ENCODE measurements at regions not wholly inside any gene's neighbourhood (a gene's known extent, or its start where the extent isn't known, plus 50 kb on each side); places are given as distances from the start of the nearest gene placed in this dataset.

DNA sequence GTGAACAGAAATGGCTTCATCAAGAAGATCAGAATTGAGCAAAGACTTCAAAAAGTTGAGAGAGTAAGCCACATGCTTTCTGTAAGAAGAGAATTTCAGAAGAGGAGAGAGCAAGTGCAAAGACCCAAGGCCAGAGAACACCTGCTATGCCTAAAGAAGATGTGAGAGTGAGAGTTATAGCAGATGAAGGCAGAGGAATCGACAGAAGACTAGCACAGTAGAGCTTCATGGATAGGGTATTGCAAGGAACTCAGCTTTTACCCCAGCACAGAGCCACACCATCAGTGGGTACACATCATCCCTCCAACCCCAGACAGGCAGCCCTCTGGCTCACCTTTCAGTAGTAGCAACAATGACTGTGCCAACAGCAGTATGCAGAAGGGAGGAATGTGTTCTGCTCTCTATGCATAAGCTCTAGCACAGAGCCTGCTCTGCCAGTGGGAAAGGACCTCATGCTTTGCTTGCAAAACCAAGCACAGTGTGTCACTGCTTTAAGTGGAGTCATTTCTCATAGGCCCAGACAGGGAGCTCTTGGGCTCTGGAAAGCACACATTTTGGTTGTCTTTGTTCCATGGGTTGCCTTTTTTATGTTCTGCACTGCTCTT lies 318.6 kb downstream of the NAF1 start:
- peaks cover 10% of the 10 kb centered on the region; the same call in 1 of the 2 replicates for H3K9me3 ChIP-seq (ENCODE audit: insufficient read depth, low read length)
- H3K4me1 ChIP-seq (ENCODE audit: low read length) = peaks cover 67% of the 10 kb centered on the region
- no peak overlapping the region for H3K4me3 ChIP-seq (ENCODE audit: low read length)
- H3K27me3 ChIP-seq (ENCODE audit: low read depth, low read length) = no peaks in the 10 kb centered on the region
- peak overlapping the region; percentile 59 for H2AFZ ChIP-seq (ENCODE audit: low read depth, low read length)
- peak overlapping the region; percentile 35 for H3K4me2 ChIP-seq (ENCODE audit: low read length)
- peak overlapping the region; percentile 71 for H3K27ac ChIP-seq (ENCODE audit: low read length)
- TF ChIP-seq, protein P1, sequence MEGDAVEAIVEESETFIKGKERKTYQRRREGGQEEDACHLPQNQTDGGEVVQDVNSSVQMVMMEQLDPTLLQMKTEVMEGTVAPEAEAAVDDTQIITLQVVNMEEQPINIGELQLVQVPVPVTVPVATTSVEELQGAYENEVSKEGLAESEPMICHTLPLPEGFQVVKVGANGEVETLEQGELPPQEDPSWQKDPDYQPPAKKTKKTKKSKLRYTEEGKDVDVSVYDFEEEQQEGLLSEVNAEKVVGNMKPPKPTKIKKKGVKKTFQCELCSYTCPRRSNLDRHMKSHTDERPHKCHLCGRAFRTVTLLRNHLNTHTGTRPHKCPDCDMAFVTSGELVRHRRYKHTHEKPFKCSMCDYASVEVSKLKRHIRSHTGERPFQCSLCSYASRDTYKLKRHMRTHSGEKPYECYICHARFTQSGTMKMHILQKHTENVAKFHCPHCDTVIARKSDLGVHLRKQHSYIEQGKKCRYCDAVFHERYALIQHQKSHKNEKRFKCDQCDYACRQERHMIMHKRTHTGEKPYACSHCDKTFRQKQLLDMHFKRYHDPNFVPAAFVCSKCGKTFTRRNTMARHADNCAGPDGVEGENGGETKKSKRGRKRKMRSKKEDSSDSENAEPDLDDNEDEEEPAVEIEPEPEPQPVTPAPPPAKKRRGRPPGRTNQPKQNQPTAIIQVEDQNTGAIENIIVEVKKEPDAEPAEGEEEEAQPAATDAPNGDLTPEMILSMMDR (IDR thresholded peaks at IDR 0.05; ENCODE audit: low read depth, low read length) = no peak
- no peak for TF ChIP-seq EZH2phosphoT487 (IDR thresholded peaks at IDR 0.05; ENCODE audit: low read depth)
- H3K9ac ChIP-seq (ENCODE audit: low read length) = peak overlapping the region; percentile 7; the same call in 1 of the 2 replicates
- H3K36me3 ChIP-seq (replicated peaks; ENCODE audit: low read depth, low read length) = peaks cover 11% of the 10 kb centered on the region
- H3K79me2 ChIP-seq (ENCODE audit: low read length) = no peaks in the 10 kb centered on the region
- H4K20me1 ChIP-seq (ENCODE audit: insufficient read depth, low read length) = no peaks in the 10 kb centered on the region

DNA sequence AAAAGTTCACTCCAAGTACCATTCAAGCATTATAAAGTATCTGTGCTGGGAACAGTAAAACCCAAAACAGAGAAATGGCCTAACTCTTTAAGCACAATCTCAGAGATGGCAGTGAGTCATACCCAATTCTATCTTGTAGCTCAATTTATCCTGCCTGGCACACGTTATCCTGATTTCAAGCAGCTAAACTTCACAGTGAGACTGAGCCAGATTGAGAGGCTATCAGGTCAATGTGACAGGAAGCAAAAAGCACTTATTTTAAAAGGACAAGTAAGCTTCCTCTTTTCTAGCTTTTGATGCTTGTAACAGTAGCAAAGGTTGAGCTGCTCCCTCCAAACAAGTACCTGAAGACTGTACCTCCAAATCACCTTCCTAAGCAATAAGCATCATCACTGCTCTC lies 324.9 kb downstream of the NAF1 start:
- 0 out of 2 replicates have a peak, but pooled peaks cover 5% of the 10 kb centered on the region for H3K9me3 ChIP-seq (ENCODE audit: insufficient read depth, low read length)
- H3K9ac ChIP-seq (ENCODE audit: low read length) = peak overlapping the region; percentile 58
- no peaks in the 10 kb centered on the region for H4K20me1 ChIP-seq (ENCODE audit: insufficient read depth, low read length)
- H2AFZ ChIP-seq (ENCODE audit: low read depth, low read length) = peak overlapping the region; percentile 42
- H3K27me3 ChIP-seq (ENCODE audit: low read depth, low read length) = no peaks in the 10 kb centered on the region
- peaks cover 44% of the 10 kb centered on the region for H3K4me1 ChIP-seq (ENCODE audit: low read length)
- no peaks in the 10 kb centered on the region for H3K79me2 ChIP-seq (ENCODE audit: low read length)
- TF ChIP-seq, protein P1 (IDR thresholded peaks at IDR 0.05; ENCODE audit: low read depth, low read length) = no peak
- TF ChIP-seq EZH2phosphoT487 (IDR thresholded peaks at IDR 0.05; ENCODE audit: low read depth) = no peak
- H3K36me3 ChIP-seq (replicated peaks; ENCODE audit: low read depth, low read length) = peaks cover 15% of the 10 kb centered on the region
- peak overlapping the region; percentile 32 for H3K4me3 ChIP-seq (ENCODE audit: low read length)
- peak overlapping the region; percentile 91 for H3K27ac ChIP-seq (ENCODE audit: low read length)
- peak overlapping the region; percentile 69 for H3K4me2 ChIP-seq (ENCODE audit: low read length)

DNA sequence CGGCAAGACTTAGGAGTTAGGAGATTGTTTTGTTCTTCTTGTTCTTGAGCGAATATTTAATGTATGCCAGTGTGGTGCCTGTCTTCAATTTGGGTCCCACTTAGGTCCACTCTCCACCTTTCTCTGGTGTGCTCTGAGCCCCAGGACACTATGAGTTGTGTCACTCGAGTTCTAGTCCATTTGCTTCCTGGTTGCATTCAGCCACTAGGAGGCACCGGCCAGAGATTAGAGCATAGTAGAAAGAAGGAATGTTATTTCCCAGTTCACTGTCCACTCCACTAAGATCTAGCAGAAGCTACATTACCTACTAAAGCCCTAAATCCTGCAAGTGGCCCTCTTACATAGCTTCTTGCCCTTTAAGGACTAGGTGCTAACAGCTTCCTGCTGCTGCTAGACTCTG lies 326.9 kb downstream of the NAF1 start:
- peaks cover 15% of the 10 kb centered on the region for H3K36me3 ChIP-seq (replicated peaks; ENCODE audit: low read depth, low read length)
- H3K9me3 ChIP-seq (ENCODE audit: insufficient read depth, low read length) = 0 out of 2 replicates have a peak, but pooled peaks cover 5% of the 10 kb centered on the region
- H3K4me1 ChIP-seq (ENCODE audit: low read length) = peaks cover 44% of the 10 kb centered on the region
- H3K4me2 ChIP-seq (ENCODE audit: low read length) = no peak overlapping the region
- H3K79me2 ChIP-seq (ENCODE audit: low read length) = no peaks in the 10 kb centered on the region
- no peaks in the 10 kb centered on the region for H3K27me3 ChIP-seq (ENCODE audit: low read depth, low read length)
- no peak overlapping the region for H3K4me3 ChIP-seq (ENCODE audit: low read length)
- TF ChIP-seq, protein P1 (IDR thresholded peaks at IDR 0.05; ENCODE audit: low read depth, low read length) = peak; percentile 62
- TF ChIP-seq EZH2phosphoT487 (IDR thresholded peaks at IDR 0.05; ENCODE audit: low read depth) = no peak
- peak overlapping the region; percentile 91 for H3K27ac ChIP-seq (ENCODE audit: low read length)
- no peak overlapping the region for H3K9ac ChIP-seq (ENCODE audit: low read length)
- H2AFZ ChIP-seq (ENCODE audit: low read depth, low read length) = no peak overlapping the region
- no peaks in the 10 kb centered on the region for H4K20me1 ChIP-seq (ENCODE audit: insufficient read depth, low read length)

DNA sequence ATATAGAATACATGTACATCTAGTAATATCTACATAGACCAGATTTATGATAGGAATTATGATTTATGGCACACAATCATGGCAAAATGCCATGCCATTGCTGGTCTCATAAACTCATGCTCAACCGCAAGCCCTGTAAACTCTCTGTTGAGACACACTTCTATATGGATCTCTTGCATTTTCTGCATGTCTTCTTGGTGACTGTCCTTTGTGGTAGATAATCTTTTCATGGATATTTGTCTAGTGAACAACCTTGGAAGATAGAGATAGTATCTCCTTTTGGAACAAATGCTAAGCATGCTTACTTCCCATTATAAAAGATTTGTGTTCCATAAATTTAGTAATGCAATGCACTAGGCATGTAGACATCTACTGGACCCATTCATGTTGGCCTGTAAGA lies 328.0 kb downstream of the NAF1 start:
- TF ChIP-seq EZH2phosphoT487 (IDR thresholded peaks at IDR 0.05; ENCODE audit: low read depth) = no peak
- TF ChIP-seq, protein P1 (IDR thresholded peaks at IDR 0.05; ENCODE audit: low read depth, low read length) = no peak
- H3K36me3 ChIP-seq (replicated peaks; ENCODE audit: low read depth, low read length) = peaks cover 15% of the 10 kb centered on the region
- no peak overlapping the region for H3K9ac ChIP-seq (ENCODE audit: low read length)
- H4K20me1 ChIP-seq (ENCODE audit: insufficient read depth, low read length) = no peaks in the 10 kb centered on the region
- 0 out of 2 replicates have a peak, but pooled peaks cover 5% of the 10 kb centered on the region for H3K9me3 ChIP-seq (ENCODE audit: insufficient read depth, low read length)
- no peak overlapping the region for H3K27ac ChIP-seq (ENCODE audit: low read length)
- no peak overlapping the region for H3K4me3 ChIP-seq (ENCODE audit: low read length)
- no peak overlapping the region for H3K4me2 ChIP-seq (ENCODE audit: low read length)
- no peaks in the 10 kb centered on the region for H3K79me2 ChIP-seq (ENCODE audit: low read length)
- peaks cover 43% of the 10 kb centered on the region for H3K4me1 ChIP-seq (ENCODE audit: low read length)
- no peak overlapping the region for H2AFZ ChIP-seq (ENCODE audit: low read depth, low read length)
- H3K27me3 ChIP-seq (ENCODE audit: low read depth, low read length) = no peaks in the 10 kb centered on the region
